ENCODE measurements at regions not wholly inside any gene's neighbourhood (a gene's known extent, or its start where the extent isn't known, plus 50 kb on each side); places are given as distances from the start of the nearest gene placed in this dataset.

DNA sequence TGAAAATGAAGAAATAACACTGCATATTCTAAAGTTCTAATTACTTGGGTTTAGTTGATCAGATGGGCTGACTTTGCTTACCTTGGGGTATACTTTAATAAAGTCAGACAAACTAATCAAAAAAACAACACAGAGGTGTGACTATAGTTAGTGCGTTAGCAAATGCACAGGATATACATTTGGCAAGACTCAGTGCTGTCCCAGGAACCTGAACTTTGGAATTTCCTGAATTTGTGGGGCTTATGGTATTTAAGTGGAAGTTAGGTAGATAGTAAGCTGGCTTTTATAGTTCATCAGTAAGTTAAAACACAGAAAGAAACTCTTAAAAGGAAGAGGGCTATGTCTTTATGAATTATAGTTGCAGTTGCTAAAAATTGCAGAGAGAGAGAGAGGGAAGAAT lies 302.6 kb upstream of the DDI1 start:
- no peak for TF ChIP-seq FOS (IDR thresholded peaks at IDR 0.05; ENCODE audit: borderline replicate concordance, extremely low read depth, insufficient read length)
- Histone ChIP-seq H3K27me3 (replicated peaks in 1 of 2; ENCODE audit: control insufficient read depth in 2 of 2, insufficient read depth in 2 of 2, low read length in 1 of 2) (no peaks in the 10 kb centered on the region; a peak in 1 of 4 replicates), H3K4me2 (ENCODE audit: control insufficient read depth, insufficient read depth) (no peak overlapping the region), H2AFZ (ENCODE audit: control insufficient read depth, low read depth, low read length) (no peak overlapping the region), H3K4me3 (no peak overlapping the region), H4K20me1 (ENCODE audit: control insufficient read depth, insufficient read depth) (no peaks in the 10 kb centered on the region), H3K9ac (ENCODE audit: control insufficient read depth, insufficient read depth, low read length) (no peak overlapping the region), H3K27ac (ENCODE audit: control insufficient read depth, insufficient read depth) (no peak overlapping the region), H3K4me1 (ENCODE audit: control insufficient read depth, insufficient read depth, low read length) (no peaks in the 10 kb centered on the region), H3K9me3 (replicated peaks; ENCODE audit: control insufficient read depth, insufficient read depth, low read length) (no peaks in the 10 kb centered on the region), H3K79me2 (ENCODE audit: control insufficient read depth, insufficient read depth, low read length) (no peaks in the 10 kb centered on the region), H3K36me3 (ENCODE audit: control insufficient read depth in 2 of 2, insufficient read depth in 2 of 2, low read length in 1 of 2) (no peaks in the 10 kb centered on the region)
- in situ Hi-C loops (cut with MboI) (no loop called here), intact Hi-C loops (cut with micrococcal nuclease; ENCODE audit: unreplicated experiment) (no loop called here)
- DNase-seq (ENCODE audit: low read depth, low spot score), result no peak
- BruUV-seq (replicated peaks), result no TSS peak
- no peak for FAIRE-seq
- no peak for ATAC-seq
- ChIA-PET SMC1A (ENCODE audit: uncharacterized antibody, unreplicated experiment) (no interaction called here), POLR2A (no interaction called here), CTCF (no interaction called here), RAD21 (ENCODE audit: unreplicated experiment) (no interaction called here)
- 31% methylated on average over 1 of the region's 1 CpG for WGBS (ENCODE audit: insufficient coverage, insufficient replicate concordance, low lambda C conversion rate, missing lambda C conversion rate)

DNA sequence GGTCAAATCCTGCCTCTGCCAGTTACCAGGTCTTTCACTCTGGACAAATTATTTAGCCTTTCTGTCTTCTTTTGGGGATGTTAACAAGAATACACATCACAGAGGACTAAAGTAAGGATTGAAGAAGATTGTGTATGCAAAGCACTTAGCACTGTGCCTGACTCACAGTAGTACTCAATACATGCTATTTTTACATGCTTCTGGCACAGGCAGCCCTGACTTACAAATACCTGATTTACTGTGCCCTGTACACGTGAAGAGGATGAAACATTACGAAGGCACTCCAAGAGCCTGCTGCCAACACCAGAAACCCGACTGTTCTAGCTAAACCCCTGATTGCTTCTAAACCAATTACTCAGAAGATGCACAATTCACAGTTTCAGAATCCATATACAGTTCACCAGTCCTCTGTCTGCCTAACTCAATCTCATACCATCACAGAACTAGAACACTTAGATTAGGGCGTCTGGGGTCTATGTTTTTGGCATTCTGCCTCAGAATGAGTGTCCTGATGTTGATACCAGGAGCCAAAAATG lies 300.9 kb upstream of the DDI1 start:
- no peak for ATAC-seq
- SMC1A ChIA-PET (ENCODE audit: uncharacterized antibody, unreplicated experiment), result no interaction called here
- BruUV-seq (replicated peaks), result no TSS peak
- TF ChIP-seq ZBED1 (IDR thresholded peaks at IDR 0.05; ENCODE audit: borderline replicate concordance), result no peak
- WGBS (ENCODE audit: insufficient coverage, insufficient replicate concordance, low lambda C conversion rate, missing lambda C conversion rate), result 0% methylated on average over 4 of the region's 4 CpGs
- no peak overlapping the region for H3K4me2 ChIP-seq (ENCODE audit: control insufficient read depth, insufficient read depth)
- H3K27ac ChIP-seq (ENCODE audit: control insufficient read depth, insufficient read depth), result no peak overlapping the region
- H2AFZ ChIP-seq (ENCODE audit: control insufficient read depth, low read depth, low read length), result no peak overlapping the region
- FAIRE-seq, result no peak
- POLR2A ChIA-PET, result no interaction called here
- H3K9ac ChIP-seq (ENCODE audit: control insufficient read depth, insufficient read depth, low read length), result no peak overlapping the region
- no peak for DNase-seq (ENCODE audit: low read depth, low spot score)
- in situ Hi-C loops (cut with MboI) (no loop called here), intact Hi-C loops (cut with micrococcal nuclease; ENCODE audit: unreplicated experiment) (no loop called here)
- no peaks in the 10 kb centered on the region for H3K36me3 ChIP-seq (ENCODE audit: control insufficient read depth in 2 of 2, insufficient read depth in 2 of 2, low read length in 1 of 2)
- H3K4me3 ChIP-seq, result no peak overlapping the region
- H3K79me2 ChIP-seq (ENCODE audit: control insufficient read depth, insufficient read depth, low read length), result no peaks in the 10 kb centered on the region
- H3K27me3 ChIP-seq (replicated peaks in 1 of 2; ENCODE audit: control insufficient read depth in 2 of 2, insufficient read depth in 2 of 2, low read length in 1 of 2), result no peaks in the 10 kb centered on the region; a peak in 1 of 4 replicates
- H3K9me3 ChIP-seq (replicated peaks; ENCODE audit: control insufficient read depth, insufficient read depth, low read length), result no peaks in the 10 kb centered on the region
- RAD21 ChIA-PET (ENCODE audit: unreplicated experiment), result no interaction called here
- no peaks in the 10 kb centered on the region for H4K20me1 ChIP-seq (ENCODE audit: control insufficient read depth, insufficient read depth)
- no peaks in the 10 kb centered on the region for H3K4me1 ChIP-seq (ENCODE audit: control insufficient read depth, insufficient read depth, low read length)
- CTCF ChIA-PET, result no interaction called here

Measured in GM12878 (cell line).